ENCODE measurements at regions not wholly inside any gene's neighbourhood (a gene's known extent, or its start where the extent isn't known, plus 50 kb on each side); places are given as distances from the start of the nearest gene placed in this dataset.
"Not testable (repeated sequence)": the region's sequence is repeated elsewhere in the genome, so short reads cannot be mapped to it uniquely, and the experiment has no call there.

DNA sequence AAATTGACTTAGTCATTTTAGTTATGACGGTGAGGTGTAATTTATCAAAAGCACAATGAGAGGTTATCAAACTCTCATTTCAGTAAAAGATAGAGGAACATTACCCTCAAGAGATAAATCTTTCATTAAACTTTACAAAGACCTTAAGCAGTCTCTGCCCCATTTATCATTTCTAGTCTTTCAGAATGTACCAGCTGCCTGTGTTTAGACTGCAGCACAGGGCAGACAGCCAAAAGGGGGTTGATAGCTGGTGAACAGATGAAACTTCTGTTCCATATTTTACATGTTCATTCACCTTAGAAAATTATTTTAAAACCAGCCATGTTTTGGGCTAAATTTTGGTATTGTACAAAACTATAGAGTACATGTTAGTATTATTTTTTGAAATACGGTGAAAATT is 514.6 kb upstream of the CNTN3 start:
- DNase-seq, result no peak

DNA sequence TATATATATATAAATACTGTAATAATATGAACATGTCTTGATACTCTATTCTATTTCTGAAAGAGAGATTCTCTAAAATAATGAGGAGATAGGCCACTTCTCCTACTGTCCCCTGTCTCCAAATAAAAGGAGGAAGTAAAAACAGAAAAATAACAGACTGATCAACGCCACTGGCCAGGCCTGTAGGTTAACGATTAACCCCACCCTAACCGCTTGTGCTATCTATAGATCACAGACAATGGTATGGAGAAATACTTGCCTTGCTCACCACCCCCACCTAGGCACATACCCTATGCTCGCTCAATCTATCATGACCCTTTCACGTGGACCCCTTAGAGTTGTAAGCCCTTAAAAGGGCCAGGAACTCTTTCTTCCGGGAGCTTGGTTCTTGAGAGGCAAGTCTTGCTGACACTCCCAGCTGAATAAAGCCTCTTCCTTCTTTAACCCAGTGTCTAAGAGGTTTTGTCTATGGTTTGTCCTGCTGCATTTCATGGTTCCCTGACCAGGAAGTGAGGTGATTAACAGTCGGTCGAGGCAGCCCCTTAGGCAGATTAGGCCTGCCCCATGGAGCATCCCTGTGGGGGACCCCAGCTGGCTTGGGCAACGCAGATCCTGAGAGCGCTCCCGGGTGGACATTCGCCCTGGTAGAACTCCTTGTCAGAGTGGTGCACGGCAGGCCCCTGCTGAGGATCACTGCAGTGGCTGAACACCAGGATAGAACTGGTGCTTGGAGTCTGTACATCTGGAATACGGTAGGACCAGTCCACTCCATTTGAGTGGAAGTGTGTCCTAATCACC is 521.8 kb upstream of the CNTN3 start:
- DNase-seq, result no peak

DNA sequence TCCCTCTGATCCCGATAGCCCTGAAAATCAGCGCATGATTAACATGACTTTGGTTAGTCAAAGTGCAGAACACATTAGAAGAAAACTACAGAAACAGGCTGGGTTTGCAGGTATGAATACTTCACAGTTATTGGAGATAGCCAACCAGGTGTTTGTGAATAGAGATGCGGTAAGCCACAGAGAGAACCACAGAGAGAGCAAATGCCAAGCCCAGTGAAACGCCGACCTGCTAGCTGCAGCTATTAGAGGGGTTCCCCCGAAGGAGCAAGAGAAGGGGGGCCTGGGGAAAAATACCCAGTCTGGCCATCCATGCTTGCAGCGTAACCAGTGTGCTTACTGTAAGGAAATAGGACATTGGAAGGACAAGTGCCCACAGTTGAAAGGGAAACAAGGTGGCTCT is 523.9 kb upstream of the CNTN3 start:
- DNase-seq, result no peak

DNA sequence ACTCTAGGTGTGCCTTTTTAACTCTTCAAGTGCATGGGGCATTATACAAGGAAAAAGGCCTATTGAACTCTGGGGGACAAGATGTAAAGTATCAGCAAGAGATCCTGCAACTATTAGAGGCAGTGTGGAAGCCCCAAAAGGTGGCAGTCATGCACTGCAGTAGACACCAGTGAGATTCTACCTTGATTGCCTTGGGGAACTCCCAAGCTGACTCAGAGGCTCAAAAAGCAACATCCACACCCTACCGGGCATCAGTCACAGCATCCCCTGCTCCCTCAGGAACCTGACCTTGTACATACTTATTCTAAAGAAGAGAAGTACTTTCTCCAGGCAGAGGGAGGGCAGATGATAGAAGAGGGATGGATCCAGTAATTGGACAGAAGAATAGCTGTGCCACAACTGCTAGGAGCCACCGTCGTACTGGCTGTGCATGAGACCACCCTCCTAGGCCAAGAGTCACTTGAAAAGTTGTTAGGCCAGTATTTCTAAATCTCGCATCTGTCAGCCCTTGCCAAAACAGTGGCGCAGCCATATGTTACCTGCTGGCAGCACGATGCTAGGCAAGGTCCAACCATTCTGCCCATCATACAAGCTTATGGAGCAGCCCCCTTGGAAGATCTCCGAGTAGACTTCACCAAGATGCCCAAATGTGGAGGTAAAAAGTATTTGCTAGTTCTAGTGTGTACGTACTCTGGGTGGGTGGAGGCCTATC is 523.1 kb upstream of the FRG2C start:
- no peak for DNase-seq

DNA sequence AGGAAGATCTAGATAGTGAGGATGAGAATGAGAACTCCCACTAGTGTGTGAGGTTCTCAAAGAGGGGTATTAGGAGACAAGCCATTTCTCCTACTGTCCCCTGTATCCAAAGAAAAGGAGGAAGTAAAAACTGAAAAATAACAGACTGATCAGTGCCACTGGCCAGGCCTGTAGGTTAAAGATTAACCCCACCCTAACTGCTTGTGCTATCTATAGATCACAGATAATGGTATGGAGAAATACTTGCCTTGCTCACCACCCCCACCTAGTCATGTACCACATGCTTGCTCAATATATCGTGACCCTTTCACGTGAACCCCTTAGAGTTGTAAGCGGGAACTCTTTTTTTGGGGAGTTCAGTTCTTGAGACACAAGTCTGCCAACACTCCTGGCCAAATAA is 519.7 kb upstream of the FRG2C start:
- DNase-seq, result no peak

DNA sequence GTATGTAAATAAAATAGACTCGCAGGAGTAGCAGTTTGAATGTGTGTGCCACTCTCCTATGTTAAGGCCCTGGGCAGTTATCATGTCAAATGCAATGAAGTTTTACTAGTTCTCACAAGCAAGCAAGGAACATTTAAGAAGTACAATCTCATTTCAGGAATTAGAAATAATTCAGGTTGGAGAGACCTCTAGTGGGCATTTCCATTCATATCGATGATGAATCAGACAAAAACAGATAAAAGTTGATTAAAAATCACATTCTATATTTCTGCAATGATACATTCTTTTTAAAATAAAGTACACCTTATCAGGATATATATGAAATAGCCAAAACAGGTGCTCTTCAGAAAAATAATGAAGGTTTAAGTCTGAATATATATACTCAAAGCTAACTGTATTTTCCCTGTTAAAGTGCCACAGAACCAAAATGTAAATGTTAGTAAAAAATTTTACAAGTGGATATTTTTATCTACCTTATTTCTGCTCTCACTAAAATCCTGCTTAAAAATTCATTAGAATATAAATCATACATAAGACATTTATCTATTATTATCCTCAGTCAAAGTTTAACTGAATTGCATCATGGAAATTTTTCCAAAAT is 492.4 kb upstream of the FRG2C start:
- no peak for DNase-seq

DNA sequence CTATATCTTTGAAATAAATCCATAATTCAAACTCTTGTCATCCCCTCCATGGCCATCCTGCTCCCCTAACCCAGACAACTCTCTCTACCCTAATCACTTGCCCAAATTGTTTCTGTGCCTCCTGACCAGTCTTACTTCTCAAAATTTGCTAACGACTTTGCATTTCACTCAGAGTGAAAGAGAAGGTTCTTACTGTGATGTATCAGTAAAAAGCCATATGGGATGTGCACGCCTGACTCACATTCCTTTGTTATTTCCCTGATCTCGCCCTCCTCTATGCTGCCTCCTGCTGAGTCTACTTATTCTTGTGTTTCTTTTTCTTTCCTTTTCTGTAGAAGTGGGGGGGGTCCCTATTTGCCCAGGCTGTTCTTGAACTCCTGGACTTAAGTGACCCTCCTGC is 487.2 kb upstream of the FRG2C start:
- no peak for DNase-seq

DNA sequence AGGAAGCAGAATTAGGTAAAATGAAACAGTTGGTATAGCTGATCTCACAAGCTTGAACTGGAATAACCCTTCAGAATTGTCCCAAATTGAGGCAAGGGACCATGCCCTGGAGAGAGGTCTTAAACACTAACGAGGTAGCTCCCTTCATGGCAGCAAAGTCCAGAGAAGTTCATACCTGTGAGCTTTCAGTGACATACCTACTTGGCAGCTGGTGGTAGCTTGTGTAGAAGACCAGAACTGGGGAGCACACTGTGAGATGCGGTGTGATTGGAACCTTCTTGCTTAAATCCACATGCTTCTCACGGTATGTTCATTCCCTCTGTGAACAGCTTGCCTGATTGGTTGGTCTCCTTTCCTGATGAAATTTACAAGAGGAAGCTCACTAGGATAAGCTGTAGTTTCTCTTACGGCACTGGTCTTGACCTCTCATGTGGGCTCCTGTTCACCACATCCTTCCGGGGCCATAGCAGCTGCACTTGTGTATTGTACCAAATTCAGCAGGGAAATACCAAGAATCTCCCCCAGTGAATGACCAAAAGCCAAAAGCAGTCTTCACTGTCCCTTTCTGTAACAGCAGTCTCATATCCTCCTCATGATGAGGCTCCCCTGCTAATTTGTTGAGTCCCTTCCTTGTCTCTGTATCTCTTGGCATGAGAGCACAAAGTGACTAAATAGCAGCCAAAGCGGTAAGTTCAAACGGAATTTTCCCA is 483.7 kb upstream of the FRG2C start:
- DNase-seq, result no peak

DNA sequence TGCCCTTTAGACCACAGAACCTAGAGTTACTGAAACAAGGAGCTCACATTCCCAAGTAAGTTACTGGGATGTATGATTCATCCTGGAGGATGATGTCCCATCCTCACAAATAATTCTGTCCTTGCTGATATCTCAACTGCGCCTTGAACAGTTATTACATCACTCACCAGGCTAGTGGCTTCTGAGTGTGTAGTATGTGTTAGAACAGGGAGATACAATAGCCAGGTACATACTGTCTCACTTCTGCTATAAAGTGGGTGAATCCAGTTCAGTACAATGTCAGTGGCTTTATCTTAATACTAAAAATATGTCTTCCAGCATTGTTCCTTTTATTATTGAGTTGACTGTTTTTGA is 483.2 kb upstream of the FRG2C start:
- DNase-seq, result no peak

DNA sequence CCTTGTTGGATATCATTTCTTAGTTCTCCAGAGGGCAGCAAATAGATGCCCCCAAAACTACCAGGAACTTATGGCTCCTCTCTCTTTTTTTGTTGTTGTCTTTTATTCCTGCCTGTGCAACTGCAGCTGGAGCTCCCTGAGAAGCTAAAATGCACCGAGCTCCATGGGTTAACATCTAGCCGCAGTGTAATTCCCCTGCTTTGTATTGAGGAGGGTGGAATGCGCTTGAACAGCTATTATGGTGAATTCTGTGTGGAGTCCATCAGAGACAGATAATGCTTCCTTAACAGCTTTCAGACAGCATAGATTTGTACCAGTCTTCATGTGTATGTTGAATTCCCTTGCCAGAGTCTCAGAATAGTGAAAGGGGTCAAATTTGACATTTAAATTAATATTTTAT is 475.2 kb upstream of the FRG2C start:
- DNase-seq, result no peak

DNA sequence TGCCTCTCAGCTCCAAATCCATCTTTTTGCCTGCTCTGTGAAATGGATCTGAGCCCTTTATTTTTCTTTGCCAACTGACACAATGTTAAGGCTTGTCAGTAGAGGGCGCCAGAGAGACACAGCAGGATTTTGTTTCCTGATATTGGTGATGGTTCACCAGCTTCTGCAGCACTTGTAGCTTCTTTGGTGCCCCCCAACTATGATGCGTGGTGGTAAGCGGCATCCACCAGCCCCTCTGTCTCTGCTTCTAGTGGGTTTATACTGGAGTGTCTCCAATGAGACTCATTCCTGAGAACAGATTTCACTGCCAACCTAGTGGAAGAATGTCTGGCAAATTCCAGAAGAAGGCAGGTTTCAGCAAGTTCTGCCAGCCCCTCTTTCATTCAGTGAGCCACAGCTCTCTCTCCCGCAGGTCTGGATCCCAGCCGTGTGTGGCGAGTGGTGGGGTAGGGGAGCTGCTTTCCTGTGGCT is 471.9 kb upstream of the FRG2C start:
- DNase-seq, result no peak

DNA sequence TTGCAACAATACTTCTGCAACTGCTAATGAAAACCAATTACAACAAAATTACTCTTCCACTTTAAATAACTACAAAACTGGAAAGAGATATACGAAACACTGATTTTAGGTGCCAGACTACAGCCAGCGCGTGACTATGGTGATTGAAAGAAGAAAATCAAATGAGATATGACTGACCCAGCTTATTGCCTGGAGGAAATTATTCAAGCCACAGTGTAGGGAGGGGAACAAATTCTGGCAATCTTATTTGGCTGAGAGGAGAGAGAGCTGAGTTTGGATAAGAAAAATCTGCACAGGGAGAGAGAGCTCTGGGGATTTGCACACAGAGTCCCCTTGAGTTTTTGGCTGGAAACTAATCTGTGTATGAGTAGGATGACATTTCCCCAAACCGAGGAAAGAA is 470.3 kb upstream of the FRG2C start:
- DNase-seq, result no peak

DNA sequence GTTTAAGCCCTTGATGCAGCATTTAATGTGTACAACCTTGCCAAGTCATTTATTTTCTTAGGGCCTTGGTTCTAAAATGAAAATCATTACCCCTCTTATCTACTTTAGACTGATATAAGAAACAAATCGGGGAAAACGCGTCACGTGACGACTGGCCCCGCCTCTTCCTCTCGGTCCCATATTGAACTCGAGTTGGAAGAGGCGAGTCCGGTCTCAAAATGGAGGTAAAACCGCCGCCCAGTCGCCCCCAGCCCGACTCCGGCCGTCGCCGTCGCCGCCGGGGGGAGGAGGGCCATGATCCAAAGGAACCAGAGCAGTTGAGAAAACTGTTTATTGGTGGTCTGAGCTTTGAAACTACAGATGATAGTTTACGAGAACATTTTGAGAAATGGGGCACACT is 449.8 kb upstream of the FRG2C start:
- DNase-seq, result not testable (repeated sequence)

DNA sequence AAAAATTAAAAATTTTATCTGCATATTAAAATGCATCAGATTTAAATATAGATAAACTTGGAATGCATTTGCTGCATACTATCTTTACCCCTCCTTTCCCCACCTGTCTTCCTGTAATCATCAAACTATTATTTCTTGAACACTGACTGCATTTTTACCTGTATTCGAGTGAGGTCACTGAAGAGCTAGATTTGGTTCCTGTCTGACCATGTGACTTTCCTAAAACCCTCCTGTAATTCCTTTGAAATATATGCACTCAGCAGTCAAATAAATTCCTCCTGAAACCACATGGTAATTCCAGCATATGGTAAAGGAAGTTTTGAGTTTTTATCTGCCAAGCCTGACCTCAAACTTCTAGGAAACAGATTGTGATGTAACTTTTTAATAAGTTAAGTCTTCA is 445.6 kb upstream of the FRG2C start:
- no peak for DNase-seq

DNA sequence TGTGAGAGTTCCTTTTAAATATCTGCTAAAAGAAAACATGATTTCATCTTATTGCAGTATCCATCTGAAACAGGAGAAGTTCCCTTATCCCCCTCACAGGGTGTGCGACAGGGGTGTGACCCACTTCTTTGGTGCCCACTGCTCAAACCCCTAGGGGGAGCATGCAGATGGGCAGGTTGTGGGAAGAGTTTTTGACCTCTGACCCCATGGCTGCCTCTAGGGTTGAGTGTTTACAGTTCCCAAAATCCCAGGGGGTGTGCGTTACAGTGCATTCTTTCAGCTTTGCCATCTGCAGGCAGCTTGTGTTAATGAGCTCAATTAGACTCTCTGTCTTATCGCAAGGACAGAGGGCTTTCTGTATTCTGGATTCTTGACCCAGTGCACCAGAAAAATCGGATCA is 443.2 kb upstream of the FRG2C start:
- no peak for DNase-seq

DNA sequence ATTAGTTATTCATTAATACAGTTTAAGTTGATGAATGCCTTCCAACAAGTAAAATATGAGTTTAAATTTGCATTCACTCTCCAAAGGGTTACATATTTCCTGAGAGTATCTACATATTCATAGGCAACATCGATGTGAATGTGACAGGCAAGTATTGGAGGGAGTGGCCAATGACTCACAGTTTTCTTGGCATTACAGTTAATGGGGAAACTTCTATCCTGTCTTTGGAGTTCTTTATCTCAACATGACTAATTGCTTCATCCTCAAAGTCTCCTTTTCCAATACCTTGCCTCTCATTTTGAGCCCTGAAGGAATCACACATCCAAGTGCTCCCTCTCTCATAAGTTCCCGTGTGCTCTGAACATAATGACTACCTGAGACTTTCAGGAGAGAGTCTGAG is 439.7 kb upstream of the FRG2C start:
- no peak for DNase-seq

DNA sequence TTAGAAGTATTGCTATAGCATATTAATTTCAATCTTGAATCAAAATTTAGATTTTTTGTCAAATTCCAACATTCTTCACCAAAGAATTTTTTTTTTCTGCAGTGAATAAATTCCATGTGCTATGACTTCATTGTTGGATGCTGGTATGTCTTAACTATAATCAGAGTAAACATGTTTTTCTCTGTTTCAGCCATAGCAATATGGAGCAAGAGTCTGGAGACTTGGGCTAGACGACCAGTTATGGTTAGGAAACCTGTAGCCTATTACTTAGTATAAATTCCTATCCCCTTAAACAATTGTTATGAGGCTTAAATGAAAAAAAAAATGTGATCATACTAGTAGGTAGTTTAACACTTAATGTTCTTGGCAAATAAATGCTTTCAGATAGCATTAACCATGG is 431.9 kb upstream of the FRG2C start:
- DNase-seq, result no peak

DNA sequence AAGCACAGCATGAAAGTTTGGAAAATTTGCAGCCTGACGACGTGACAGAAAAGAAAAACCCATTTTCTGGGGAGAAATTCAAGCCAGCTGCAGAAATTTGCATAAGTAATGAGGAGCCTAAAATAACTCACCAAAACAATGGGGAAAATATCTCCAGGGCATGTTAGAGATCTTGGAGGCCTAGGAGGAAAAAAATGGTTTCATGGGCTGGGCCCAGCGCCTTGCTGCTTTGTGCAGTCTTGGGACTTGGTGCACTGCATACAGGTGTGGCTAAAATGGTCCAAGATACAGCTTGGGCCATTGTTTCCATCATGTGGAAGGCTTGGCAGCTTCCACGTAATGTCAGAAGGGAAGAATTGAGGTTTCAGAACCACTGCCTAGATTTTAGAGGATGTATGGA is 428.5 kb upstream of the FRG2C start:
- DNase-seq, result no peak

DNA sequence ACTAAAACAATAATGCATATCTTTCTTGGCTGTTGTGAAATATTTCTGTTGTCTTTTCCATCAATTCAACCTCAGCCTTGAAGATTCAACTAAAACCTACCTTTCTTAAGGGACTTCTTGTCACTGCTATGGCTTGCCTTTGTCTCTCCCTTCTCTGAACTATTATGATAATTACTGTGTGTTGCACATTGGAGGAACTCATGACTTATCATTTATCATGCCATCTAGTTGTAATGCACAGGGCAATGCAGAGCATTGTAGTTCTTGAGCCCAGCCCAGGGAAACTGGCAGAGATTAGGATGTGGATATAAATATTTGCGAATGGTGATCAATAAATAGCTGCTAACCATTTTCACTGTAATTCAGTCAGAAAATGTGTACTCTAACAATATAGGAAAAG is 427.1 kb upstream of the FRG2C start:
- no peak for DNase-seq

DNA sequence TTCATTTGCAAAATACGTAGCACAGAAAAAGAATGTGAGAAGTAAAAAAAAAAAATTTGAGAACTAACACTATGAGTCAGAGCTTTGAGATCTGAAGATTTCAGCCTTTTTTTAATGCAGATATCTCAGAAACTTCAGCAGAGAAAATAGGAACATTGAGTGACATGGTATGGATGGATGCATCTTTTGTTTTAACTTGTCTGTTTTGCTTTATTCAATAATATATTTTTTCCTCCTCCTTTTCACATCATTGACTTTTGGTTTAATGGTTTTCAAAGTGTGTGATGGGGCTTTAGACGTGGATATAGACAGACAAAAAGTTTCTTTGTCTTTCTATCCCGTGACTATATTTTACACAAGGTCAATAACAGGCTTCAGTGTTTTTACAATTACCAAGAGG is 426.7 kb upstream of the FRG2C start:
- DNase-seq, result no peak

DNA sequence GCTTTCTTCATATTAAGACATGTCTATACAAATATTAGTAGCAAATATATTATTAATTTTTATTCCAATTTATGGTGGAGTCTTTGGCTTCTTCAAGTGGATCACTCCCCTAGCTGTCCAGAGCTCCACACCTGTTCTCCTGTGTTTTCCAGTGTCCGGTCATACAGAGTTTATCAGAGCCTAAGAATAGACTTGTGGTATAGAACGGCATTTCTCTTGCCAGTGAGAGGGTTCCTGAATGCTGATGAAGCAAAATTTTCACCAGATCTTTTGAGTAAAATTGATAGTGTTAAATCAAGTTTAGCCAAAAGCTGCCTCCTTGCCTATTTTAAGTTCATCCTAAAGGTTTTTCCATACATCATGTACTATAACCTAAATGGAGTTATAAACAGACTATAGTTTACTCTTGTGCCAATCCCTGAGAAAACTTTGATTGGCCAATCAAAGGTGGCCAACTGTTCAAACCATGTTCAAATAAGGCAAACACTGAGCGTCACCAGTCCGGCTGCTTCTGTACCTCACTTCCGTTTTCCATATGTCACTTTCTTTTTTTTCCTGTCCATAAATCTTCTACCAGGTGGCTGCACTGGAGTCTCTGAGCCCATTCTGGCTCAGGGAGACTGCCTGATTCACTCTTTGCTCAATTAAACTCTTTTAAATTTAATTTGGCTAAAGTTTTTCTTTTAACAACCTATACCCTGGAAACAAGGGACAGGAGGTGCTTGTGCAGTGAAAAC is 422.7 kb upstream of the FRG2C start:
- DNase-seq, result not testable (repeated sequence)

DNA sequence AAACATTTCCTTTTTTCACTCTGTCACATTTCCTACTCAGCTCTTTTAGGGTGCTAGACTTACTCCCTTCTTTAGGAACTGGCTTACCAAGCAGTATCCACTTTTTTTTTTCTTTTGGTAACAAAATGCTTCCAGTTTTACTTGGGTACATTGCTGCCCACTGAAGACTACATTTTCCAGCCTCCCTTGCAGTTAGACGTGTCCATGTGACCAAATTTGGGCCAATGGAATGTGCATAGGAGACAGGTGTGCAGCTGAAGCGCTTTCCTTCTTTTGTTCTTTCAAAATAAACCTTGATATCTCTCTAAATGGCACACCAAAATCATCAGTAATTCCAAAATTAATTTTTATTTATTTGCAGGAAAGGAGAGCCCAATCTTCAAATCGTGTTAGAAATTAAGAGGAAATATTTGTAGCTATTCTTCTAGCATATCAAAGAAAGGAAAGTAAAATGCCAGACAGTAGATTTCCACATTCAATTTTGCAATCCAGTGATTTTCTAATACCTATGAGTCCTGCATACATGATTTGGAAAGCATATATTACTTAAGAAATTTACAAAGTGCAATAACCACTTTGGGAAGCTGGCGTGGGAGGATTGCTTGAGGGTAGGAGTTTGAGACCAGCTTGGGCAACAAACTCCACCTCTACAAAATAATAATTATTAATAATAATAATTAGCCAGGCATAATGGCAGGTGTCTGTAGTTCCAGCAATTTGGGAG is 422.0 kb upstream of the FRG2C start:
- DNase-seq, result no peak
